Upper lobe of left lung (tissue), 6 donors: ENCODE measurements at regions not wholly inside any gene's neighbourhood (a gene's known extent, or its start where the extent isn't known, plus 50 kb on each side); places are given as distances from the start of the nearest gene placed in this dataset.

Source experiments
- ATAC-seq, 2 donors: fragments of 200-7000 bp; cut with Tn5 transposase; one replicate each; pipeline ENCODE4 v1.9.1; 2022; ENCODE audit warnings: mild to moderate bottlenecking in 2 of 2, moderate library complexity in 2 of 2; ENCODE audit not compliant: low FRiP score in 2 of 2
- DNase-seq, 2 donors: peaks; one replicate each; pipeline ENCODE4 v3.0.0-alpha.2; 2019 to 2020
- H3K27ac ChIP-seq, 4 donors: fragments of 200-600 bp; sonication (generic); one replicate each; pipeline ENCODE4 v1.5.1; 2016 to 2019
- H3K27me3 ChIP-seq, 4 donors: fragments of 200-600 bp; sonication (generic); one replicate each; pipeline ENCODE4 v1.5.1; 2017 to 2019
- H3K36me3 ChIP-seq, 4 donors: fragments of 200-600 bp; sonication (generic); one replicate each; pipeline ENCODE4 v1.5.1; 2016 to 2019
- H3K4me1 ChIP-seq, 4 donors: fragments of 200-600 bp; sonication (generic); one replicate each; pipeline ENCODE4 v1.5.1; 2018 to 2019
- H3K4me3 ChIP-seq, 4 donors: fragments of 200-600 bp; sonication (generic); one replicate each; pipeline ENCODE4 v1.5.1; 2017 to 2019; ENCODE audit warnings: mild to moderate bottlenecking in 2 of 4, moderate library complexity in 1 of 4
- H3K9me3 ChIP-seq, 4 donors: fragments of 200-600 bp; sonication (generic); one replicate each; pipeline ENCODE4 v1.5.1; 2018 to 2019
- CTCF ChIP-seq, 6 experiments: fragments of 450-650 bp in 4 of 6; fragments of 200-600 bp in 2 of 6; sonication (generic) in 2 of 6; IDR thresholded peaks; one replicate each; pipeline ENCODE4 v1.5.1; 2016 to 2019; ENCODE audit warnings: antibody characterized with exemption in 6 of 6
- EP300 ChIP-seq, 4 donors: sonication (generic); formaldehyde crosslinking; IDR thresholded peaks; one replicate each; pipeline ENCODE4 v1.5.1; 2017; ENCODE audit warnings: antibody characterized with exemption in 4 of 4, control low read depth in 2 of 4
- POLR2A ChIP-seq, 4 donors: fragments of 450-650 bp; IDR thresholded peaks; one replicate each; pipeline ENCODE4 v1.5.1; 2016 to 2017; ENCODE audit warnings: antibody characterized with exemption in 4 of 4, mild to moderate bottlenecking in 2 of 4
- POLR2AphosphoS5 ChIP-seq, 2 donors: sonication (generic); formaldehyde crosslinking; IDR thresholded peaks; one replicate each; pipeline ENCODE4 v1.5.1; 2017; ENCODE audit warnings: antibody characterized with exemption in 2 of 2
- WGBS, 2 donors: methylation state at CpG; one replicate each; pipeline ENCODE4 v1.1.5; 2017 to 2018; 5-methylcytosine and 5-hydroxymethylcytosine counted together
- donor health status: DM: no; HTN: no; CAD: no; lungs with moderate emphysema.
- donor health status: DM: no; HTN: yes; CAD: no; lungs with severe emphysema.

DNA sequence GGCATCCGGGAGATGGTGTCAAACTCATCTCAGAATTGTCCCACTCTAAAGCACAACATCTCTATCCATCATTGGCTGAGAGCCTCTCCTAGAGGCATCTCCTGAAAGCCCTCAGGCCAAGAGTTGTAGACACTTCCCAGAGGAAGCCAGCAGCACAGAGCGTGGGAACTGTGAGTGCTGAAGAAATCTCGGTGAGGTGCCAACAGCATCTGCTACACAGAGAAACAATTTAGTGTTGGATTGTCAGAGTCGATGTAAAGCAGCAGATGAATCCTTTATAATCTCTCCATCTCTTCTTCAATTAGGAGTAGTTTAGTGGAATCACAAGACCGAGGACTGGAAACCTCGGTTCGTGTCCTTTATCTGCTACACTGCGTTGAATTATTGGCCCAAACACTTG is 172.2 kb downstream of the C7orf25 start:
- H3K4me1 ChIP-seq: no peaks in the 10 kb centered on the region
- ATAC-seq (peak in 1 of 2 donors; percentile 55), DNase-seq (no peak)
- no peak overlapping the region for H3K27ac ChIP-seq
- no peaks in the 10 kb centered on the region for H3K36me3 ChIP-seq
- TF ChIP-seq POLR2AphosphoS5 (IDR thresholded peaks at IDR 0.05): no peak
- TF ChIP-seq CTCF (IDR thresholded peaks at IDR 0.05): no peak
- TF ChIP-seq POLR2A (IDR thresholded peaks at IDR 0.05): no peak
- no peak for TF ChIP-seq EP300 (IDR thresholded peaks at IDR 0.05)
- 75 to 85% methylated on average over 8 of the region's 8 CpGs for WGBS, 2 donors
- H3K9me3 ChIP-seq: no peaks in the 10 kb centered on the region
- no peak overlapping the region for H3K4me3 ChIP-seq
- H3K27me3 ChIP-seq: no peaks in the 10 kb centered on the region

DNA sequence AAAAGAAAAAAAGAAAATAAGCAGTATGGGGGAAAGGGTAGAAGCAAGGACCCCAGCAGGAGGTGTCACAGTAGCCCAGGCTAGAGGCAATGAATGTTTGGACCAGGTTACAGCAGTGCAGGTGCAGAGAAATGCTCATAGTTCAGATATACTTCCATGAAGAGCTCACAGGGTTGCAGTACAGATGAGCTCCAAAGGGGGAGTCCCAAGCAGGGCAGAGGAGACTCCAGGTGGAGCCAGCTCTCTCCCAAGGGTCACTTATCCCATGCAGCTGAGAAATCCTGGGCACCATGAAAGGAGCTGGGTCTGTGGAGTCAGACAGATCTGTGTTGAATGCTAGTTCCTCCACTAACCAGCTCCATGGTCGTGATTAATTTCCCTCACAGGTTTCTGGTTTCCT is 174.9 kb downstream of the C7orf25 start:
- no peak overlapping the region for H3K27ac ChIP-seq
- H3K27me3 ChIP-seq: no peaks in the 10 kb centered on the region
- H3K9me3 ChIP-seq: no peaks in the 10 kb centered on the region
- no peaks in the 10 kb centered on the region for H3K36me3 ChIP-seq
- no peaks in the 10 kb centered on the region for H3K4me1 ChIP-seq
- 68 to 89% methylated on average over 1 of the region's 1 CpG for WGBS, 2 donors
- ATAC-seq (no peak), DNase-seq (no peak)
- TF ChIP-seq CTCF (IDR thresholded peaks at IDR 0.05) (no peak), POLR2A (IDR thresholded peaks at IDR 0.05) (no peak), EP300 (IDR thresholded peaks at IDR 0.05) (no peak), POLR2AphosphoS5 (IDR thresholded peaks at IDR 0.05) (no peak)
- no peak overlapping the region for H3K4me3 ChIP-seq

- 73 to 80% methylated on average over 2 of the region's 2 CpGs for WGBS, 2 donors
- H3K4me3 ChIP-seq: no peak overlapping the region
- no peaks in the 10 kb centered on the region for H3K4me1 ChIP-seq
- H3K27me3 ChIP-seq: no peaks in the 10 kb centered on the region
- ATAC-seq (no peak), DNase-seq (no peak)
- TF ChIP-seq POLR2AphosphoS5 (IDR thresholded peaks at IDR 0.05) (no peak), CTCF (IDR thresholded peaks at IDR 0.05) (no peak), EP300 (IDR thresholded peaks at IDR 0.05) (no peak), POLR2A (IDR thresholded peaks at IDR 0.05) (no peak)
- H3K9me3 ChIP-seq: no peaks in the 10 kb centered on the region
- H3K27ac ChIP-seq: no peak overlapping the region
- H3K36me3 ChIP-seq: no peaks in the 10 kb centered on the region
Observed at GRCh38 chr7:42735081-42735480, 176.8 kb downstream of the C7orf25 start.

- no peaks in the 10 kb centered on the region for H3K4me1 ChIP-seq
- no peak overlapping the region for H3K4me3 ChIP-seq
- no peaks in the 10 kb centered on the region for H3K9me3 ChIP-seq
- 53 to 55% methylated on average over 2 of the region's 2 CpGs for WGBS, 2 donors
- peak in 1 of 2 donors; percentile 27 for ATAC-seq
- H3K36me3 ChIP-seq: no peaks in the 10 kb centered on the region
- TF ChIP-seq EP300 (IDR thresholded peaks at IDR 0.05): no peak
- TF ChIP-seq CTCF (IDR thresholded peaks at IDR 0.05): no peak
- no peak for TF ChIP-seq POLR2A (IDR thresholded peaks at IDR 0.05)
- TF ChIP-seq POLR2AphosphoS5 (IDR thresholded peaks at IDR 0.05): no peak
- no peaks in the 10 kb centered on the region for H3K27me3 ChIP-seq
- no peak overlapping the region for H3K27ac ChIP-seq
- no peak for DNase-seq
Observed at GRCh38 chr7:42734568-42734967, 177.3 kb downstream of the C7orf25 start.

DNA sequence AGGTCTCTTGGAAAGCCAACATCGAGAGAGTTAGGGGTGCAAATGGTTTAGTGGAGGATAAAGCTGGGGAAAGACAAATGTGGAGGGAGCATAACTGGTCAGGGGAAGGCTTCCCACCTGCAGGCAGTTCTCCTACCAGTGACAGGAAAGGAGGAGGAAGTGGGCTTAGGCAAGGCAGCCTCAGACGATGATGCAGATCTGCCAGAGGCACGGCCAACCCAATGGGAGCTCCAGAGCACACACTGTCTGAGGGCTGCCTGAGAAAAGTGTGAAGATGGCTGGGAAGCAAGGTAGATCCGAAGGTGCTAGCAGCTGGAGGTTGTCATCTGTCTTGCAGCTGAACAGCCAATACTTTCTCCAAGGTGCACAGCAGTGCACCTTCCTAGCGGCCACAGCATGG is 178.8 kb downstream of the C7orf25 start:
- Histone ChIP-seq H3K4me1 (no peaks in the 10 kb centered on the region), H3K4me3 (no peak overlapping the region), H3K27me3 (no peaks in the 10 kb centered on the region), H3K36me3 (no peaks in the 10 kb centered on the region), H3K9me3 (no peaks in the 10 kb centered on the region), H3K27ac (no peak overlapping the region)
- TF ChIP-seq POLR2A (IDR thresholded peaks at IDR 0.05) (no peak), CTCF (IDR thresholded peaks at IDR 0.05) (no peak), EP300 (IDR thresholded peaks at IDR 0.05) (no peak), POLR2AphosphoS5 (IDR thresholded peaks at IDR 0.05) (no peak)
- WGBS, 2 donors: 62 to 64% methylated on average over 4 to 5 of the region's 5 CpGs
- no peak for DNase-seq
- ATAC-seq: no peak
